Activated CD8-positive, alpha-beta memory T cell treated with anti-CD3 and anti-CD28 coated beads, Interleukin-2, amount 10 ng/mL, durations not matched to agents 7 days and 5 days (primary cell): ENCODE measurements at regions not wholly inside any gene's neighbourhood (a gene's known extent, or its start where the extent isn't known, plus 50 kb on each side); places are given as distances from the start of the nearest gene placed in this dataset.
"Not testable (repeated sequence)": the region's sequence is repeated elsewhere in the genome, so short reads cannot be mapped to it uniquely, and the experiment has no call there.

ENCODE experiments used
- ATAC-seq: fragments of 150-1000 bp; cut with Tn5 transposase; one replicate; pipeline ENCODE4 v1.10.0; 2021; ENCODE audit warnings: moderate library complexity
- CTCF ChIA-PET: fragments of 350-600 bp; sonication (Branson Sonifier 250); formaldehyde crosslinking; loops from one replicate; lab custom pipeline; 2021; ENCODE audit warnings: antibody characterized with exemption; lab: Charles Lee
- DNase-seq: peaks from one replicate; pipeline ENCODE4 v3.0.0-alpha.2; 2020
- H3K27ac Mint-ChIP-seq: one replicate; pipeline ENCODE4 v1.8.0; 2021; ENCODE audit warnings: mild to moderate bottlenecking, mixed read lengths
- H3K27me3 Mint-ChIP-seq: one replicate; pipeline ENCODE4 v1.8.0; 2021; ENCODE audit warnings: mixed read lengths
- H3K36me3 Mint-ChIP-seq: one replicate; pipeline ENCODE4 v1.8.0; 2021; ENCODE audit warnings: mild to moderate bottlenecking, mixed read lengths
- H3K4me1 Mint-ChIP-seq: one replicate; pipeline ENCODE4 v1.8.0; 2021; ENCODE audit warnings: mixed read lengths
- H3K4me3 Mint-ChIP-seq: one replicate; pipeline ENCODE4 v1.8.0; 2021; ENCODE audit warnings: mild to moderate bottlenecking, moderate library complexity, mixed read lengths
- H3K9me3 Mint-ChIP-seq: one replicate; pipeline ENCODE4 v1.8.0; 2022; ENCODE audit warnings: low read depth, mixed read lengths

- CTCF ChIA-PET = interaction anchor here (0.9 to 2.5 kb wide), 18 partner anchors 10 to 243 kb away, joined by 3 to 12 read pairs (median 4); partner anchors contain the start of gene EGR2
- peak; percentile 90 for ATAC-seq
- H3K27ac Mint-ChIP-seq = peak overlapping the region; percentile 0
- DNase-seq = peak; percentile 86
- H3K4me1 Mint-ChIP-seq = peaks cover 30% of the 10 kb centered on the region
- peaks cover 16% of the 10 kb centered on the region for H3K27me3 Mint-ChIP-seq
- H3K36me3 Mint-ChIP-seq = peaks cover 15% of the 10 kb centered on the region
- peaks cover 15% of the 10 kb centered on the region for H3K9me3 Mint-ChIP-seq
- H3K4me3 Mint-ChIP-seq = no peak overlapping the region
These were observed 123.1 kb upstream of the ADO start for GRCh38 chr10:62681211-62681940.

- ATAC-seq (no peak), DNase-seq (no peak)
- H3K27ac Mint-ChIP-seq = no peak overlapping the region
- CTCF ChIA-PET = interaction anchor here (1.4 to 1.7 kb wide), 2 partner anchors 112 to 132 kb away, joined by 3 to 9 read pairs; partner anchors contain the start of gene EGR2
- H3K27me3 Mint-ChIP-seq = peaks cover 16% of the 10 kb centered on the region
- peaks cover 10% of the 10 kb centered on the region for H3K36me3 Mint-ChIP-seq
- H3K4me3 Mint-ChIP-seq = no peak overlapping the region
- peaks cover 32% of the 10 kb centered on the region for H3K4me1 Mint-ChIP-seq
- H3K9me3 Mint-ChIP-seq = peaks cover 16% of the 10 kb centered on the region
These were observed 119.6 kb upstream of the ADO start for GRCh38 chr10:62684911-62685310.

- H3K9me3 Mint-ChIP-seq = peaks cover 16% of the 10 kb centered on the region
- peaks cover 26% of the 10 kb centered on the region for H3K4me1 Mint-ChIP-seq
- DNase-seq = no peak
- CTCF ChIA-PET = interaction anchor here (0.6 to 1.4 kb wide), 2 partner anchors 13 to 123 kb away, joined by 3 read pairs; no protein-coding TSS in a partner anchor
- peaks cover 12% of the 10 kb centered on the region for H3K27me3 Mint-ChIP-seq
- no peak overlapping the region for H3K27ac Mint-ChIP-seq
- no peak for ATAC-seq
- H3K36me3 Mint-ChIP-seq = peaks cover 10% of the 10 kb centered on the region
- no peak overlapping the region for H3K4me3 Mint-ChIP-seq
These were observed 117.2 kb upstream of the ADO start for GRCh38 chr10:62687230-62687748.

DNA sequence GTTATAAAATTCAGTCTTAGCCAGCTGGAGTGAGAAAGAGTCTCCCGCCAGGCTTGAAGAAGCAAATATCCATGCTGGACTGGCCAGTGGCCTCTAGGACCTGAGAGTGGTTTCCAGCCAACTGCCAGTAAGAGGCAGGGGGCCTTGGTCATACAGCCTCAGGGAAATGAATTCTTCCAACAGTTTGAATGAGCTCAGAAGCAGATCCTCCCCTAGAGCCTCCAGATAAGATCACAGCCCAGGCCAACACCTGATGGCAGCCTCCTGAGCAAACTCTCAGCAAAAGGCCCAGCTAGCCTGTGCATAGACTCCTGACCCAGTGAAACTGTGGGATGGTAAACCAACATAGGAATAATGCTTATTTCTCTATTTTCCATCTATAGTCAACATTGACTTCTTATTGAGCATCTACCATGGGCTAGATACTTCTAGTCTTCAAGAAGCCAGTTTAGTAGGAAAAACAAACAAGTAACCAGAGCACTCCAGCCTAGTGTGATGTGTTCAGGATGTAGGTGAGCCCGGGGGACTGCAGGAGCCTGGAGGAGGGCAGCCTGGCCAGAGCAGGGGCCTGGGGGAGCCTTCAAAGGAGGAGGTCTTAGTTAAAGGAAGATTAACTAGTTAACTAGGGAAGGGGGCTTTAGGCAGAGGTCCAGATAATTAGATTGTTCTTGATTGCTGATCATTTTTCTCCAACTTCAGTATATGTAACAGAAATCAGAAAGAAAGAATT lies 115.4 kb upstream of the ADO start:
- no peak for ATAC-seq
- Mint-ChIP-seq H3K4me1 (peaks cover 23% of the 10 kb centered on the region), H3K36me3 (peaks cover 10% of the 10 kb centered on the region), H3K4me3 (no peak overlapping the region), H3K9me3 (peaks cover 13% of the 10 kb centered on the region), H3K27ac (no peak overlapping the region), H3K27me3 (peaks cover 6% of the 10 kb centered on the region)
- CTCF ChIA-PET = interaction anchor here (0.9 to 2.0 kb wide), 2 partner anchors 78 to 129 kb away, joined by 3 to 5 read pairs; no protein-coding TSS in a partner anchor
- DNase-seq = no peak

GRCh38 chr10:62689712-62690111 lies 114.8 kb upstream of the ADO start:
- Mint-ChIP-seq H3K36me3 (peaks cover 10% of the 10 kb centered on the region), H3K4me3 (no peak overlapping the region), H3K27ac (no peak overlapping the region), H3K4me1 (peaks cover 25% of the 10 kb centered on the region), H3K9me3 (peaks cover 13% of the 10 kb centered on the region), H3K27me3 (peaks cover 5% of the 10 kb centered on the region)
- no peak for DNase-seq
- CTCF ChIA-PET = interaction anchor here (0.9 to 2.0 kb wide), 3 partner anchors 79 to 395 kb away, joined by 3 to 5 read pairs (median 3); no protein-coding TSS in a partner anchor
- no peak for ATAC-seq

DNA sequence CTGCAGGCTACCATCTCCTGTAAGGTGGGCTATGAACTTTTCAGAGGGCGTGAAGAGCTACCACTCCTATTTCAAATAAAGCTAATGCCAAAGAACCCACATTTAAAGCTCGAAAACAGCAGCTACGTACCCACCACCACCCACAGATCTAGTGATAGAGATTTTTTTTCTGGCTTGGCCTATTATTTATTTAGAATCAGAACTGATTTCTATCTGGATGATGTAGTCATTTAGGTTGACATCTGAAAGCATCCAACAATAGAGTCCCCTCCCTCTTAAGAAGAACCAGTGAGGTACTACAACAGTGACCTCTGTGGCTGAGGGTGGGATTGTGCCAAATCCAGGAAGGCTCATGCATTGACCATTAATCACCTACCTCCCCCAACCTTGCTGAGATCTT lies 113.8 kb upstream of the ADO start:
- Mint-ChIP-seq H3K36me3 (peaks cover 10% of the 10 kb centered on the region), H3K27me3 (peaks cover 3% of the 10 kb centered on the region), H3K9me3 (peaks cover 13% of the 10 kb centered on the region), H3K4me1 (peaks cover 25% of the 10 kb centered on the region), H3K4me3 (no peak overlapping the region), H3K27ac (no peak overlapping the region)
- DNase-seq (no peak), ATAC-seq (no peak)
- CTCF ChIA-PET = interaction anchor here (1.5 to 2.0 kb wide), 2 partner anchors 128 to 394 kb away, joined by 3 to 5 read pairs; no protein-coding TSS in a partner anchor

DNA sequence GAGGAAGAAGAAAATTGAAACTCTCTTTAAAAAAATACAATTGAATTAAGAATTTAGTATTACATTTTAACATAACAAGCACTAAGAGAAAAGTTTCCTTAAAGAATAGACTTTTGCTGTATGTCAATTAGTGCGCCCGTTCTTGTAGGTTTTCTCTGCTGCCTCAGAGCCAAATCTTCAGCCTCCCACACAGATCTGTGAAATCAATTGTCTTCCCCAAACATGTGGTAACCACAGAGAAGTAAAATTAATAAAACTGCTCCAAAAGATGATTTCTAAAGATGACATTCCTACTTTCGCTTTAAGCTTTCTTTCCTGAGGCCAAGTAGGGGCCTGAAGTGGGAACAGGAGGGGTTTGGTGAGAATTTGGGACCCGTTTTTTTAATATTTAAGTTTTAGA lies 113.2 kb upstream of the ADO start:
- Mint-ChIP-seq H3K27me3 (no peaks in the 10 kb centered on the region), H3K9me3 (peaks cover 7% of the 10 kb centered on the region), H3K27ac (peak overlapping the region; percentile 50), H3K4me1 (peaks cover 25% of the 10 kb centered on the region), H3K36me3 (peaks cover 3% of the 10 kb centered on the region), H3K4me3 (peak overlapping the region; percentile 27)
- CTCF ChIA-PET = interaction anchor here (0.8 kb wide), 1 partner anchor 10 kb away, joined by 3 read pairs; no protein-coding TSS in a partner anchor
- DNase-seq (no peak), ATAC-seq (no peak)

- peaks cover 25% of the 10 kb centered on the region for H3K4me1 Mint-ChIP-seq
- no peak overlapping the region for H3K27ac Mint-ChIP-seq
- H3K9me3 Mint-ChIP-seq = peaks cover 7% of the 10 kb centered on the region
- DNase-seq = no peak
- H3K27me3 Mint-ChIP-seq = no peaks in the 10 kb centered on the region
- no peak for ATAC-seq
- CTCF ChIA-PET = interaction anchor here (0.8 kb wide), 2 partner anchors 11 to 127 kb away, joined by 3 read pairs; no protein-coding TSS in a partner anchor
- peaks cover 1% of the 10 kb centered on the region for H3K36me3 Mint-ChIP-seq
- no peak overlapping the region for H3K4me3 Mint-ChIP-seq
These were observed 112.4 kb upstream of the ADO start for GRCh38 chr10:62692085-62692484.

DNA sequence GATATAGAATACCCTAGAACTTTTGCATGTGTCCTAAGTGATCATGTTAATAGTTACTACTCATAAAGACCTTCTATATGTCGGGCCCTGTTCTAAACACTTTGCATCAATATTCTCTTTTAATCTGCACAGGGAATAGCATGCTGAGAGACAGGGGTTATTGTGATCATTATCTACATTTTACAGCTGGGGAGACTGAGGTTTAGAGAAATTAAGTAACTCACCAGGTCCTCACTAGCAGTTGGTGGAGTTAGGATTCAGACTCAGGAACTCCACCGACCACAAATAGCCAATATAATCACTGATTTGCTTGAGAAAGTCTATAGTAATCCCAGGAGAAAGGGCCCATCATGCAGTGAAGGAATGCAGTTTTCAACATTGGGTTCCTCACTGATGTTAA lies 111.2 kb upstream of the ADO start:
- CTCF ChIA-PET = no interaction called here
- H3K27ac Mint-ChIP-seq = no peak overlapping the region
- peaks cover 25% of the 10 kb centered on the region for H3K4me1 Mint-ChIP-seq
- no peak for DNase-seq
- no peaks in the 10 kb centered on the region for H3K36me3 Mint-ChIP-seq
- H3K4me3 Mint-ChIP-seq = no peak overlapping the region
- H3K9me3 Mint-ChIP-seq = peaks cover 3% of the 10 kb centered on the region
- no peaks in the 10 kb centered on the region for H3K27me3 Mint-ChIP-seq
- ATAC-seq = no peak

GRCh38 chr10:62694537-62695126 lies 109.9 kb upstream of the ADO start:
- H3K27ac Mint-ChIP-seq = no peak overlapping the region
- no peak for ATAC-seq
- CTCF ChIA-PET = interaction anchor here (1.0 kb wide), 1 partner anchor 15 kb away, joined by 4 read pairs; no protein-coding TSS in a partner anchor
- H3K27me3 Mint-ChIP-seq = no peaks in the 10 kb centered on the region
- no peak for DNase-seq
- no peak overlapping the region for H3K4me3 Mint-ChIP-seq
- peaks cover 11% of the 10 kb centered on the region for H3K9me3 Mint-ChIP-seq
- peaks cover 7% of the 10 kb centered on the region for H3K36me3 Mint-ChIP-seq
- peaks cover 20% of the 10 kb centered on the region for H3K4me1 Mint-ChIP-seq

- Mint-ChIP-seq H3K27me3 (peaks cover 8% of the 10 kb centered on the region), H3K4me1 (peaks cover 2% of the 10 kb centered on the region), H3K36me3 (peaks cover 9% of the 10 kb centered on the region), H3K4me3 (no peak overlapping the region), H3K27ac (no peak overlapping the region), H3K9me3 (peaks cover 13% of the 10 kb centered on the region)
- CTCF ChIA-PET = interaction anchor here (1.0 kb wide), 1 partner anchor 104 kb away, joined by 3 read pairs; no protein-coding TSS in a partner anchor
- ATAC-seq (no peak), DNase-seq (no peak)
These were observed 107.7 kb upstream of the ADO start for GRCh38 chr10:62696798-62697197.

DNA sequence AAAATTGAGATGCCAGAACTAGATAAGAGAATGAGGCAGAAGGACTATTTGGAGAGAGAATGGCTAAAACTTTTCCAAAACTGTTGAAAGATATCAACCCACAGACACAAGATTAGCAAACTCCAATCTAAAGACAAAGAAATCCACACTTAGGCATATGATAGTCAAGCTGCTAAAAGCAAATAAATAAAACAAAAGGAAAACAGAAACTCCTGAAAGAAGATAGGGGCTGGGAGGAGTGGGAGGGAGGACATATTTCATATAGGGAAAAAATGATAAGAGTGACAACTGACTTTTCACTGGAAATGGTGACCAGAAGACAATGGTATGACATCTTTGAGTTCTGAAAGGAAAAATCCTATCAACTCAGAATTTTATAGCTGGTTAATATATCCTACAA lies 105.4 kb upstream of the ADO start:
- peaks cover 20% of the 10 kb centered on the region for H3K27me3 Mint-ChIP-seq
- DNase-seq (no peak), ATAC-seq (no peak)
- H3K4me1 Mint-ChIP-seq = peaks cover 2% of the 10 kb centered on the region
- H3K36me3 Mint-ChIP-seq = peaks cover 11% of the 10 kb centered on the region
- CTCF ChIA-PET = no interaction called here
- peaks cover 13% of the 10 kb centered on the region for H3K9me3 Mint-ChIP-seq
- H3K4me3 Mint-ChIP-seq = no peak overlapping the region
- H3K27ac Mint-ChIP-seq = no peak overlapping the region

GRCh38 chr10:62704121-62704520 lies 100.4 kb upstream of the ADO start:
- H3K27ac Mint-ChIP-seq, ATAC-seq, H3K4me1 Mint-ChIP-seq, DNase-seq, CTCF ChIA-PET, H3K36me3 Mint-ChIP-seq, H3K9me3 Mint-ChIP-seq, H3K4me3 Mint-ChIP-seq: not testable (repeated sequence)
- peaks cover 23% of the 10 kb centered on the region for H3K27me3 Mint-ChIP-seq
